Activated gamma-delta T cell treated with Interleukin-2 at 50 U/mL for 16 hours (primary cell): ENCODE measurements at regions not wholly inside any gene's neighbourhood (a gene's known extent, or its start where the extent isn't known, plus 50 kb on each side); places are given as distances from the start of the nearest gene placed in this dataset.

ENCODE experiments used
- DNase-seq: peaks from one replicate; pipeline ENCODE4 v3.0.0-alpha.2; 2020

DNA sequence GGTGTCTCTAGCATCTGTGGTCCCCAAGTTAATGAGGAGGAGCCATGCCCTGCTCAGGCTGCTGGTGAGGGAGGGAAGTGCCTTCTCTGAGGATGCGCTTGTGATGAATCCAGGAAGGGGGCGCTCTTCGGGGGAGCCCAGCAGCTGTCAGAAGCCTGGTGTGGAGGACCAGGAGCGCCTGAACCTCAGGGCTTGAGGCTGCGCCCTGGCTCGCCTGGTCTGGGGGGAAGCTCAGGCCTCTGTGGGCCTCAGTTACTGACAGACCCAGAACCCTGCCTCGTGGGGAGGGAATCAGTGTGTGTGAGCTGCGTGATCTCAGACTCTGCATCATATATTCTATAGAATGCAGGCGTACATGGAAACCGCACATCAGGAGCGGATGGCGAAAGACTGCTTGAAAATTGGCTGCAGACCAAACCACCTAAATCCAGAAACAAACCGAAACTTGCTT is 126.1 kb downstream of the SEC14L1 start:
- DNase-seq: no peak

DNA sequence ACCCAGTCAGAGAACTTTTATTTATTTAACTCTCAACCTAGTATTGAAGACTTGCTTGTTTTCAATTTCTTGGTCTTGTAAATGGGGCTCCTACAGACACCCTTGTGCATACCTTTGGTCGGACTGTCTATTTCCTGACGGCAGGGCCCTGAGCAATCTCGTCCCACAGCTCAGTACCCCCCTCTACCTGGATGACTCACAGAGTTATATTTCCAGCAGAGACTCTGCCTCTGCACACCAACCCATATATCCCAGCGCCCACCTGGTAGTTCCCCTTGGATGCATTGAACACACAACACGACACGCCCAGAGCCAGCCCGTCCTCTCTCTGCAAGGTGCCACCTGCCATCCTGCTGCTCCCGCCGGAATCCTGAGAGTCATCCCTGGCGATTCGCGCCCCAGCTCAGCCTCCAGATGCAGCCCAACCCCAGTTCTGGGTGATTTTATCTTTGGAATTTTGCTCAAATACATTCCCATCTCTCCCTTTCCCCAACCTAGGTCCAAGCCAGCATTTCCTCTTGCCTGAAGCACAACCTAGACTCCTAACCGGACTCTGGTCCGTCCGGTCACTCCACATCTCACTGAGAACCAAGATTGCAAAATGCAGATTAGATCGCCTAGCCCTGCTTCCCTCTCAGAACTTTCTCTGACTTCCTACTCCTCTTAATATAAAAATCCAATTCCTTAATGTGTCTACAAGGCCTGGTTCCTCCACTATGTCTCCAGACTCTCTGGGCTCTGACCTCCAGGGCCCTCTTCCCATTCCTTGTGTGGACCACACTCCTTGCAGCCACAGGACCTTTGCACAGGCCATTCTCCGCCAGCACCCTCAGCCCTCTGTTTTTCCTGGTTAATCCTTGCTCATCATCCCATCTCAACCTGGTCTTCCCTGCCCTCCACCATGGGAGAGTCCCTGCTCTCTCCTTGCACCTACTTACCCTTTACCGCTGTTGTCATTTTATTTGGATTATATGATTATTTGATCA is 129.2 kb downstream of the SEC14L1 start:
- no peak for DNase-seq

DNA sequence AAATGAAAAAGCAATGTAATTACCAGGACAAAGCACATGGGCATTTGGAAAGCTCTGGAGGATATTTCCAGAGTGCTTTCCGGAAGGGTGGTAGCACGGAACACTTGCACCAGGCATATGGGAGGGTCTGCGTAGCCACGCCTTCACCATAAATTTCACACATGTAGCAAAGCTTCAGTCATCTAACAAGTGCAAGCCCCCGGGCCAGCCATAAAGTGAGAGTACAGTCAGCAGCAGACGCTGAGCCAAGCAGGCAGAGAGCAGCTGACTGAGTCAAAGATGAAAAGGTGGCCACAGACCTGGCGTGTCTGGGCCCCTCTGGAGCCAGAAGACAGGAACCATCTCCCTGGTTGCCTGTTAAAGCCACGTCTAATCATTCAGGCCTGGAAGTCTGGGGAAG is 130.6 kb downstream of the SEC14L1 start:
- no peak for DNase-seq

DNA sequence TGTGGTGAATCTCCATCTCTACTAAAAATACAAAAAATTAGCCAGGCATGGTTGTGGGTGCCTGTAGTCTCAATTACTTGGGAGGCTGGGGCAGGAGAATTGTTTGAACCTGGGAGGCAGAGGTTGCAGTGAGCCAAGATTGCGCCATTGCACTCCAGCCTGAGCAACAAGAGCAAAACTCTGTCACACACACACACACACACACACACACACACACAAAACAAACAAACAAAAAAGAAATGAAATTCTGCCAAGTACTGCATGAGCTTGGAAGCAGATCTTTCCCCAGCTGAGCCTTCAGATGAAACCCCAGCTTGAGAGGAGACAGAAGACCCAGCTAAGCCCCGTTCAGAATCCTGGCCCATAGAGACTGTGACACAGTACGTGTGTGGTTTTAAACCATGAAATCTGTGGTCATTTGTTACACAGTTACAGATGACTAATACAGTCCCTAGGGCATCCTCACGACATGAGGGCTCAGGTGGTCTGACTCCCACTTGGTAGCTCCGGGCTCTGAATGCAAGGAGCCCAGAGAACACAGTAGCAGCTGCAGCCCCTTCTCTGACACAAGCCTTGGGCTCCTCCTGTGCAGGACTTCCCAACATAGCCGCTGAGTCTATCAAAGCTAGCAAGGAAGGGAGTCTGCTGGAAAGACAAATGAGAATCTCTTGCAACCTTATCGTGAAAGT is 132.8 kb downstream of the SEC14L1 start:
- no peak for DNase-seq

DNA sequence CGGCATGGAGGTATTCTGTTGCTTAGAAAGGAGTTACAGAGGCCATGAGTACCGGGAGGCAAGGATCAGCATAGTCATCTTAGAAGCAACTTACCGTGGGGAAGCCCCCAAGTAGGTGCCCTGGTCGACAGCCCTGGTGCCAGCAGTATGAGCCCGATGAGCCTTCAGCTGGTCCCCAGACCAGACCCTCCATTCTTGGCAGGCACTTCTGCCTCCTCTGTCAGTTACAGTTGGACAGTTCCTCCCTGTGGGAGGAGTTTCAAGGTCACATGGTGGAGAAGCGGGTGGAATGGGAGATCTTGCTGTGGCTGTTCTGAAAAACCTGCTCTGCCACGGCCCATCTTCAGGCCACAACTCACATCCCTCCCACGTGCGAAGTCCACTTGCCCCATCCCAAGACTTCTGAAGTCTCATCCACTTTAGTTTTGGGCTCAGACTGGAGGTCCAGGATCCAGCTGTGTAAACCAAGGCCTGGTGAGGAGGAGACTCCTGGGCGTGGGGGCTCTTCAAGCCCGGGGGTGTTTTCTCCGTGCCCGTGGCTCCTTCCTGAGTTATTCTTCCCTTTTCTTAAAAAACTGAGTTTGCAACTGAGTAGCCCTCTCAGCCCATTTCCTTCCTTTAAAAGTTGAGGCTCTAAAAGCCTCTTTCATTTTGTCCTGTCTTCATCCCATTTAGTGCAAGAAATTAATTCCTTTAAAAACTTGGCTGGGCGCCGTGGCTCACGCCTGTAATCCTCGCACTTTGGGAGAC is 133.5 kb downstream of the SEC14L1 start:
- DNase-seq: no peak

DNA sequence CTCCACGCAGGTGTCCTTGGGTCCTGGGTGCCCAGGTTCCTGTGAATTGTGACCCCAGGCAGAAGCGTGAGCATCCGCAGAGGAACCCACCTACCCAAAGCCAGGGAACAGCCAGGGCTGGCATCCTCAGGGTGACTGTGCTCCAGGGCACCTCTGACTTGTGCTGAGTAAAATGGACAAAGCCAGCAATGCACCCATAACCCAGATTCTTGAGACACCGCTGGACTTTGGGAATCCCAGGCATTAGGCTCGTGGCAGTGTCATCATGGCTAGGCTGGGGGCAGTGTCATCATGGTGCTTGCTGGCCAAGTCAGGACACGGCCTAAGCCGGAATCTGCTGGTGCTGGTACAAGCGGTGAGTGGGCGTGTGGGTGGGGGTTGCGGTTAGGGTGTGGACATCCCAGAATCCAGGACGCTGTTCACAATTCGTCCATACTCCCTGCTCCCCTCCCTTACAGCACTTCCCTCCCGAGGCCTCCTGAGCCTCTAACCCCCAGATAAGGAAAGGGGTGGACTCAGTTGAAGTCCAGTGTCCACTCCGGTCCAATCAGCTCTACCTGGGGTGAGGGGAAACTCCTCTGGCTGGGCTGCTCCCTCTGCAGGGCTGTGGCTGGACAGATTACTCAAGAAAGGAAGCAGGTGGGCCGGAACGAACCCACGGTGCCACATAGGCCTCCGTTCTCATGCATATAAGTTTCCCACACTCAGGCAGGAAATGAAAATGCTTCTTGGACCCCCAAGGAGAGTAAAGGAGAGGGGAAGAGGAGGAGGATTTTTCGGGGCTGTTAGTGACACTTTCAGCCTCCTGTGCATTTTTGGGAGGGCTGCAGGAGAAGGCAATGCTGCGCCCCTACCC is 138.9 kb downstream of the SEC14L1 start:
- DNase-seq: no peak

DNA sequence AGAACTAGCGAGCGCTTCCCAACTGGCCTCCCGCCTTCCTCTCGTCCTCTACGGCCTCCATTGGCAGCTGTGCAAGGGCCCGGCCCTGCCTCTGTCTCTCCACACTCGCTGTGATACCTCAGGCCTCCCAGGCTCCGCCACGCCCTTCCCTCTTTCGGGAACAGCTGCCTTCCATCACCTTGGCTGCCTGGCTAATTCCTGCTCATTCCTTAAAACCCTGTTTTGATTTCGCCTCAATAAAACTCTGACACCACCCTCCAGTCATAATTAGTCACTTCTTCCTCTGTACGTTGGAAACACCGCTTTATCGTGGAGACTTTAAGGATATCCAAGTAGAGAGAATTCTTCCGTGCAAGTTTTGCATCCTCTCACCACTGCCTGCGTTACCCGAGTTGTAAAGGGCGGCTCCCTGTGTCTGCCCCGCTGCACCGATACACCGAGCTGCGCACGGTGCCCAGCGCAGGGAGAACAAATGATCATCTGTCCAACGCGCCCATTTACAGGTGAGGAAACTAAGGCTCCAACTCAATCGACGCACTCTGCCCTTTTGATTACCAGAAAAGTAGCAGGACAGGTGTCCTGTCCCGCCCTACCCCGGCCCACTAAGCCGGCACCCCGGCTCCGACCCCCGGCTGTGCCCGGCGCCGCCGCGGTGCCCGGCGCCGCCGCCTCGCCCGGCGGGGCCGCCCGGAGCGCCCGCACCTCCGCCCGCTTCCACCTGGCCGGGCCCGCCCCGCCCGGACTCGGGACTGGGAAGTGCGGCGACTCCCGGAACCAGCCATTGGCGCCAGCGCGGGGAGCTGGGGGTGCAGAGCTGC is 139.7 kb downstream of the SEC14L1 start:
- no peak for DNase-seq

DNA sequence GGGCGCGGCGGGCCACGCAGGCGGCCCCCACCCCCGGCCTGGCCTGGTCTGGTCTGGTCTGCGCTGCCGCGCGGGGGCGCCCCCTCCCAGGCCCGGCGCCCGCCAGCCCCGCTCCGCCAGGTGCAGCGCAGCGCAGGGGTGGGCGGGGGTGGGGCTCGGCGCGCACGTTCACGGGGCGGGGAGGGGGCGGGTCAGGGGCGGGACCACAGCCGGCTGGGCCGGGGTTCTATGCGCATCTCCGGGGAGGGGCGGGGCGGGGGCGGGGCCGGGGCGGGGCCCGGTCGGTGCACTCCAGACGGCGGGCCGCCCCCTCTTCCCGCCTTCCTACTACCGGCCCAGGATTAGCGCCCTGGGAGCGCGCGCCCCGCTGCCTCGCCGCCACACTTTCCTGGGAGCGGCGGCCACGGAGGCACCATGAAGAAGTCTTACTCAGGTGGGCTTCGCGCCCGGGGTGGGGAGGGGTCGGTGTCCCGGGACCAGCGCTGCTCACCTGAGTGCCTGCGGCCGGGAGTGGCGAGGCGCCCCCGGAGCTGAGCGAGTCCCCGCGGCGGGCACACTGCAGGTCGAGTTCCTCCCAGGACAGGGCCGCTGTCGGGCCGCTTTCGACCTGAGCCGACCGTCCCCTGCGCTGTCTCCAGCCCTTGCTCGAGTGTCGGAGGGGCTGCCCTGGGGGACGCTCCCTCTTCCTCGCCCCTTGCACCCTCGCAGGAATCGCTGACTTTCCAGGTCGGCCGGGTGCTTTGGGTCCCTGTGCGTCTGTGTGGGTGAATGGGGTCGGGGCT is 140.5 kb downstream of the SEC14L1 start:
- DNase-seq: peak; percentile 54

DNA sequence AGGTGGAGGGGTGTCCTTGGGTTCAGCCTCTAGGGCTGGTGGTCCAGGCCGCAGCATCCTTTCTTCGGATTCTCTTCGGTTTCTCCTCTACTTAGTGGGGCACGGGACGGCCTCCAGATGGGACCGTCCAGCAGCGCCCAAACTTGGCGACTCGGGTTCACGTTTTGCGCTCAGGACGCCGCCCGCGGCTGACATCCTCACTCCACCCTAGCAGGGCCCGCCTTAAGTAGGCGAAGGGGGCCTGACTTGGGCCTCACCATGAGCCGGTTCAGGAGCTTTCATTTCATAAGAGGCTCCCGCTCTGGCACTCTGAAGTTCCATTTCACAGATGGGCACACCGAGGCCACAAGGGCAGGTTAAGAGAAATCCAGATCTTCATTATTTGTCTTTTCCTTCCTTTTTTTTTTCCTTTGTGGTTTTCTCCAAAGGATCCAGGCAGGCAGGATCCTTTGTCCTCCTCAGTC is 141.2 kb downstream of the SEC14L1 start:
- no peak for DNase-seq

DNA sequence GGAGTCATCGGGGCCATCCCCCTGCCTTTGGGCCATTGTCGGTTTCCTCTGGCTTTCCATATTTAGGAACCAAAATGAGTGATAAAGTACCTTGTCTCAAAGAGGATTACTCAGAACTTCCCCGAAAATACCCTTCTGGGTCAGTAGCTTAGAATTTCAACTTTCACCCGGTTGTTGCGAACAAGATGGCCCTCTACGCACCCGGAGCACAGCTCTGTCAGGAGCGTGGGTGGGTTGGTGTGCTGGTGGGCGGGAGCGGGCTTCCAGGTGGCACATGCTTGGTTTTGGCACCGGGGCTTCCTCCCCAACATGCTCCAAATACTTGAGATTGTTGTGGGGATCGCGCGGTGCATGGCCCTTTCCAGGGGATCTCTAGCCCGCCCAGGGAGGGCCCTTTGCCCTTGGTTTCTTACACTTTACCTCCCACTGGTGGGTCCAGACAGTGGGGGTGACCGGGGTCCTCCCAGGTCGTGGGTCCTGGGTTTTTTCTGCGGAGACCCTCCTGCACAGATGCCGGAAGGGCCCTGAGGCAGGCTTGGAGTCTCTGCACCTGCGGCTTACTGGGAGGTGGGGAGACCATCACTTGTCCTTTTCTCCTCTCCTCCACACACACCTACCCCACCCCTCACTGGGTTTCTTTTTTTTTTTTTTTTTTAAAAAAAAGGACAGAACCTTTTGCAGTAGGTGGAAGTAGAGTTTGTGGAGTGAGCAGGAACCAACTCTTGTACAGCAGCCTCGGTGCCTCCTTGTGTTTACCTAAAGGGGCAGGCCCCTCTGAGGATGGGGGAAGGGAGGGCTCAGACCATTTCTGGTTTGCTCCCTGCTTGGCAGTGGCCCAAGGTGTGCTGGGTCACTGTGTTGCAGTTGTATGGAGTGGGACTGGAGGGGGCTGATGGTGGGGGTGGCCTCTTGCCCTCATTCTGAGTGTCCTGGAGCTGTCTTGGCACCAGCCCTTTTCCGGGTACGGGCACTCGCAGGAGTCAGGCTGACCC is 142.1 kb downstream of the SEC14L1 start:
- no peak for DNase-seq

DNA sequence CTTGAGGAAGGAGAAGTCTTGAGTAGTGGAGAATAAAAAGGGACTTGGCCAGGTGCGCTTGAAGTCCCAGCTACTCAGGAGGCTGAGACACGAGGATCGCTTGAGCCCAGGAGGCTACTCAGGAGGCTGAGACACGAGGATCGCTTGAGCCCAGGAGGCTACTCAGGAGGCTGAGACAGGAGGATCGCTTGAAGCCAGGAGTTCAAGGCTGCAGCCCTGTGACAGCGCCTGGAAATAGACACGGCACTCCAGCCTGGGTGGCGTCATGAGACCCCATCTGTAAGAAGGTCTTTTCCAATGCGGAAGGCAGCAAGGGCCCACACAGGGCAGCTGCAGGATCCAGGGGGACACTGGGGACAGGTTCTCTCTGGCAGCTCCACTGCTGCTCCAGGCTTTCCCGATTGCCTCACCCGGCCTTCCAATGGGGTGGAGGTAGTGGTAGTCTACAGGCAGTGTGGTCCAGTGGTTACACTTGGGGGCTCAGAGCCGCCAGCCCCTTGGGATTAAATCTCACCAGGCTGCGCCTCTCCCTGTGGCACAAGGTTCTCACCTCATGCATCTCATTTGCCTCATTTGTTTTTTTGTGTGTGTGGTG is 143.4 kb downstream of the SEC14L1 start:
- DNase-seq: no peak

DNA sequence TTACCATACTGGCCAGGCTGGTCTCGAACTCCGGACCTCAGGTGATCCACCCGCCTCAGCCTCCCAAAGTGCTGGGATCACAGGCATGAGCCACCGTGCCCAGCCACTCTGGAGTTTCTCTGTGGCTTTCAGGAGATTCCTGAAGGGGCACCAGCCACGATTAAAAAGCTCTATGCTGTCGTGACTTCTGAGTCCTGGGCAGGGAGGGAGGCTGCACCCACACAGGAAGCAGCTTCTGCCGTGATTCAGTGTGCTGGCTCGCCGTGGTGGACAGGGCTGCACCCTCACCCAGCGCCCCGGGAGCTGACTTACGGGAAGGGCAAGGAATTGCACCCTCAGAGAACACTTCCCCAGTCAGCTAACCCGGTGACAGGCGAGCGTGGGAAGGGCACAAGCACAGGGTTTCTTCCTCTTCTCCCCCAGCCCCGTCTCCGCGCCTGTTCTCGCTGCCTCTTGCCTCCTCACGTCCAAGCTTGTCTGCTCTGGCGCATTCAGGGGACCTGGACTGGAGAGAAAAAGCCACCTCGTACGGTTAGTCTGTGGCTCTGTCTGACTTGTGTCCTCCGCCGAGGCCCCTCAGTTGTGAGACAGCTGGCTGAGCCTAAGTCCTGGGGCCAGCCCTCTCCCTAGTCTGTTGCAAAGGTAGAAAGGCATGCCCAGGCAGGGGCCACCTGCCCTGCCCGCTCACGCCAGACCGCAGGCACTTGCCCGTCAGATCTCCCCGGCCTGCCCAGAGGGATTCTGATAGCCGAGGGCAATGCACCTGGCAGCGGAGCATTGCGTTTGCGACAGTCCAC is 145.0 kb downstream of the SEC14L1 start:
- DNase-seq: no peak

DNA sequence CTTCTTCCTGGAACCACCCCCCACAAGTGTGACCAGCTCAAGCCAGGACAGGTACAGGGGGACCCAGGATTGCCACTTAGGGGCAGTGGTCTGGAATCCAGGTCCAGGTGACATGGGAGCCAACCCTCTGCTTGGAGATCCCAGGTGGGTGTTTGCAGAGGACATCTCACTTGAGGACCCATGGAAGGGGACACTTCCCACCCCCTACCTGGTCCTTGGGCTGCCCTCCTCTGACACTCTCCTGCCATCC is 145.5 kb downstream of the SEC14L1 start:
- no peak for DNase-seq

DNA sequence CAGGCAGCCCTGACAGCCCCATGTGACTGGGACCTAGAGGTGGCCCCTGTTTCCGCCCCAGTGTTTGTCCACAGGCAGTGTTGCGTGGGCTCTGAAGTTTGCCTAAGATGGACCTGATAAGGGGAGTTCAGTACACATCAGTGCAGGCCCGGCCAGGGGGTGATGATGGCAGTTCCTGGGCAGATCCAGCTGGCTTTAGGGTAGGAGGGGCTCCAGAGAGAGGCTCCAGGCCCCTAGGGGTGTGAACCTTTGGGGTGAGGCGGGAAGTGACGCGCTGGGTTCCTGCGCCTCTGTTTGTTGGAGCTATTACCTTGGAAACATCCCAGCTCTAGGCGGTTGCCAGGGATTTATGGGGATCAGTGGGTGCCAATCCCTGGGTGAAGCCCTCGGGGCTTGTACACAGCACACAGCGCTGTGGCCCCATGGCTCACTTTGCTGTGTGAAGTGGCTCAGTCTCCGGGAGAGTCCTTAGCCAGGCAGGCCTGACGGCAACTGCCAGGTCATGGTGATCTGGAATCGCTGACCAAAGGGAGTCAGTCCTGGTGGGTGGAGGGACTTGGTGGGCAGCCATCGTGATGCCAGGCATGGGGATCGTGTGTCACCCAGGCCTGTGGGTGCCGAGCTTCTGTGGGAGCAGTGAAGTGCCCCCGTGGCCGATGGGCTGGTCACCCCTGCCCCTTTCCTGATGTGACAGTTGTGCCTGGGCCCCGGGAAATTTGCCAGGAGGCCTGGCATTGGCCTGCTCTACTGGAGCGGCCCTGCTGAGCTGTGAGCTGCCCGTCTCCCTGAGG is 146.1 kb downstream of the SEC14L1 start:
- DNase-seq: no peak

DNA sequence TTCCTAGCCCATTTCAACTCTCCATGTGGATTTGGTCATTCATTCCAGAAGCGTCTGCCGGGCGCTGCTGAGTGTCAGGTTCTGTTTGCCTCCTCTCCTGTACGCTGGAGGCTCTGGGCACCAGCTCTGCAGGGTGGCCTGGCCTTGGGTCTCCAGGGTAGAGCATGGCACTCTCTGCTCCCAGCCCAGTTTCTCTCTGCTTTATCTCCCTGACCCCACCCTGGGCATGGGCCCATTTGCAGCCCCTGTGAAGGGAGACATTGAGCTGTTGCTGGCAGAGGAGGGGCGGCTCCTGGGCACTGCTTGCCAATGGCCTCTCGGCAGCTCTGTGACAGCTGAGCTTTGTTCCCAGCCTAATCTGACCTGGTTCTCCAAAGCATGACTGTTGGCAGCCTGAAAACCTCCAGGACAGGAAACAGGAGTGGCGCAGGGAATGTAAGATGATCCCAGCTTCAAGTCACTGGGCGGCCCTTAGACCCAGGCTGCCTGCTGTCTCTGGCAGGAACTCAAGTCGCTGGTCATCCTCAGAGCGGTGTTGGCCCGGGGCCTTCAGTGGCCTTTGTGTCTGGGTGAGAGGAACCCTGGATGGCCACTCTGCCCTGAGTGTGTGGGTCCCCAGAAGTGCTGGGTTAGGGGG is 146.8 kb downstream of the SEC14L1 start:
- DNase-seq: no peak

DNA sequence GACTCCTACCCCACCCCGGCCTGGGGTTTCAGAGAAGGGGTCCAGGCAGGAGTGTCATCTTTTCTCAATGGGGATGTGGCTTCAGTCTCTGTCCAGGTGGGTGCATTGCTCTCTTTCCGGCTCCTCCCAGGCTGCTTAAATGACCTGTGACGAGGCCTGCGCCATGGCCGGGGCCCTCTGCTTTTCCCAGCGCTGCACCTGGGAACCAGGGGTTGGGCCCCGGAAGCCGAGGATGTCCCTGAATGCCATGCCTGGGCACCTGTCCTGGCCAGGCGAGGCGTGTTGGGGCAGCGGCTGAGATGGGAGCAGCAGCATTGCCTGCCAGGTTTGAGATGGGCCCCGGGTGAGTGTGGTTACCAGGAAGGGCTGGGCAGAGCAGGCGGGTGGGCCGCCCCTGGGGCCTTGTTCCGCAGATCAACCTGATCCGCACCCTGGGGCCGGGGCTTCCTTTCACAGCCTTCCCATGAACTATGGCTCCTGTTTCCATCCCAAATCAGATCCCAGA is 147.4 kb downstream of the SEC14L1 start:
- no peak for DNase-seq
